Esophagus squamous epithelium (tissue), 5 donors: ENCODE measurements at regions not wholly inside any gene's neighbourhood (a gene's known extent, or its start where the extent isn't known, plus 50 kb on each side); places are given as distances from the start of the nearest gene placed in this dataset.
"Not testable (repeated sequence)": the region's sequence is repeated elsewhere in the genome, so short reads cannot be mapped to it uniquely, and the experiment has no call there.

Source experiments
- DNase-seq: peaks from one replicate; lab custom pipeline; 2025; lab: John Stamatoyannopoulos, UW
- H3K27ac ChIP-seq, 4 donors: fragments of 200-600 bp; sonication (generic); one replicate each; pipeline ENCODE4 v1.5.1; 2016 to 2019; ENCODE audit warnings: mild to moderate bottlenecking in 1 of 4
- H3K27me3 ChIP-seq, 4 donors: fragments of 200-600 bp; sonication (generic); 1 replicate in 3 of 4; 2 replicates in 1 of 4; pipeline versions ENCODE4 v1.5.1 to v1.6.0; 2017 to 2021; ENCODE audit warnings: antibody characterized with exemption in 1 of 4
- H3K36me3 ChIP-seq, 3 donors: fragments of 200-600 bp; sonication (generic); one replicate each; pipeline ENCODE4 v1.5.1; 2016 to 2019
- H3K4me1 ChIP-seq, 3 donors: fragments of 200-600 bp; sonication (generic); one replicate each; pipeline ENCODE4 v1.5.1; 2017 to 2019
- H3K4me3 ChIP-seq, 4 donors: fragments of 200-600 bp; sonication (generic); 1 replicate in 3 of 4; 2 replicates in 1 of 4; pipeline ENCODE4 v1.5.1; 2016 to 2019; ENCODE audit warnings: mild to moderate bottlenecking in 2 of 4, moderate library complexity in 1 of 4
- H3K9me3 ChIP-seq, 3 donors: fragments of 200-600 bp; sonication (generic); one replicate each; pipeline ENCODE4 v1.5.1; 2016 to 2019
- CTCF ChIP-seq, 6 experiments: fragments of 450-650 bp in 4 of 6; fragments of 200-600 bp in 2 of 6; sonication (generic) in 2 of 6; IDR thresholded peaks; one replicate each; pipeline ENCODE4 v1.5.1; 2016 to 2019; ENCODE audit warnings: antibody characterized with exemption in 6 of 6, mild to moderate bottlenecking in 4 of 6, moderate library complexity in 4 of 6
- POLR2A ChIP-seq, 4 donors: fragments of 450-650 bp; IDR thresholded peaks; one replicate each; pipeline ENCODE4 v1.6.1; 2017; ENCODE audit warnings: antibody characterized with exemption in 4 of 4, mild to moderate bottlenecking in 4 of 4, moderate library complexity in 3 of 4
- WGBS, 2 donors: methylation state at CpG; one replicate each; pipeline ENCODE4 v1.1.5; 2018; 5-methylcytosine and 5-hydroxymethylcytosine counted together
- intact Hi-C: fragments of 100-400 bp; cut with DNase I; formaldehyde crosslinking; loops from one replicate; pipeline ENCODE4 v1.15.0; 2022
- donor health status: DM: yes; HTN: yes; CAD: no.

GRCh38 chr2:132033949-132034348, 127.8 kb downstream of the ANKRD30BL start:
- Histone ChIP-seq H3K27ac (no peak overlapping the region), H3K36me3 (no peaks in the 10 kb centered on the region), H3K4me1 (peaks cover 5 to 15% (median 6%) of the 10 kb centered on the region in 3 donors), H3K9me3 (no peaks in the 10 kb centered on the region), H3K27me3 (peaks cover 0 to 35% (median 5%) of the 10 kb centered on the region in 4 donors), H3K4me3 (no peak overlapping the region)
- TF ChIP-seq CTCF (IDR thresholded peaks at IDR 0.05) (no peak), POLR2A (IDR thresholded peaks at IDR 0.05) (no peak)
- 76 to 91% methylated on average over 2 of the region's 2 CpGs for WGBS, 2 donors
- DNase-seq: no peak
- intact Hi-C loops: no loop called here

GRCh38 chr2:132033365-132033764, 128.4 kb downstream of the ANKRD30BL start:
- intact Hi-C loops: no loop called here
- H3K4me3 ChIP-seq: no peak overlapping the region
- no peak for DNase-seq
- no peaks in the 10 kb centered on the region for H3K9me3 ChIP-seq
- TF ChIP-seq POLR2A (IDR thresholded peaks at IDR 0.05): no peak
- no peak for TF ChIP-seq CTCF (IDR thresholded peaks at IDR 0.05)
- H3K27me3 ChIP-seq: peaks cover 0 to 29% (median 4%) of the 10 kb centered on the region in 4 donors
- H3K4me1 ChIP-seq: peaks cover 3 to 9% (median 5%) of the 10 kb centered on the region in 3 donors
- 85% methylated on average over 2 of the region's 2 CpGs for WGBS, 2 donors
- no peak overlapping the region for H3K27ac ChIP-seq
- H3K36me3 ChIP-seq: no peaks in the 10 kb centered on the region

GRCh38 chr2:132012046-132012445, 149.7 kb downstream of the ANKRD30BL start:
- H3K27me3 ChIP-seq: peaks cover 0 to 46% (median 7%) of the 10 kb centered on the region in 4 donors
- H3K36me3 ChIP-seq, H3K27ac ChIP-seq, intact Hi-C loops, H3K4me3 ChIP-seq, H3K9me3 ChIP-seq, H3K4me1 ChIP-seq, DNase-seq: not testable (repeated sequence)
- WGBS, 2 donors: 38% methylated on average over 1 of the region's 1 CpG; no CpG with 5 or more reads in 1 of the 2 donors

- peak overlapping the region in 3 of 4 donors; percentile 21 to 48 (median 34) for H3K4me3 ChIP-seq
- H3K9me3 ChIP-seq: no peaks in the 10 kb centered on the region
- H3K36me3 ChIP-seq: no peaks in the 10 kb centered on the region
- no peak for DNase-seq
- intact Hi-C loops: no loop called here
- H3K27me3 ChIP-seq: peaks cover 0 to 46% (median 7%) of the 10 kb centered on the region in 4 donors
- H3K4me1 ChIP-seq: peaks cover 0 to 8% (median 5%) of the 10 kb centered on the region in 3 donors
- no peak for TF ChIP-seq CTCF (IDR thresholded peaks at IDR 0.05)
- no peak for TF ChIP-seq POLR2A (IDR thresholded peaks at IDR 0.05)
- 1 to 4% methylated on average over 33 to 50 of the region's 56 CpGs for WGBS, 2 donors
- H3K27ac ChIP-seq: no peak overlapping the region
Measured at GRCh38 chr2:132009874-132010521, 151.8 kb downstream of the ANKRD30BL start.

GRCh38 chr2:132009177-132009873, 152.4 kb downstream of the ANKRD30BL start:
- no peak for DNase-seq
- Histone ChIP-seq H3K27ac (no peak overlapping the region), H3K9me3 (no peaks in the 10 kb centered on the region), H3K27me3 (peaks cover 0 to 46% (median 7%) of the 10 kb centered on the region in 4 donors), H3K4me1 (peaks cover 0 to 8% (median 5%) of the 10 kb centered on the region in 3 donors), H3K4me3 (peak overlapping the region in 3 of 4 donors; percentile 21 to 48 (median 34)), H3K36me3 (no peaks in the 10 kb centered on the region)
- intact Hi-C loops: no loop called here
- no peak for TF ChIP-seq CTCF (IDR thresholded peaks at IDR 0.05)
- WGBS, 2 donors: 10 to 11% methylated on average over 12 to 13 of the region's 13 CpGs

- H3K4me1 ChIP-seq, H3K27me3 ChIP-seq, H3K36me3 ChIP-seq, intact Hi-C loops, H3K4me3 ChIP-seq, H3K27ac ChIP-seq, DNase-seq, H3K9me3 ChIP-seq: not testable (repeated sequence)
- 40 to 83% methylated on average over 1 of the region's 1 CpG for WGBS, 2 donors
Measured at GRCh38 chr2:131990751-131991150, 171.0 kb downstream of the ANKRD30BL start.

- H3K36me3 ChIP-seq, H3K9me3 ChIP-seq, H3K4me3 ChIP-seq, intact Hi-C loops, H3K27me3 ChIP-seq, H3K4me1 ChIP-seq, H3K27ac ChIP-seq, DNase-seq: not testable (repeated sequence)
- WGBS, 2 donors: 75 to 80% methylated on average over 5 to 9 of the region's 10 CpGs
Measured at GRCh38 chr2:131966671-131967070, 195.1 kb downstream of the ANKRD30BL start.
